IMR-90 (cell line): ENCODE measurements at regions not wholly inside any gene's neighbourhood (a gene's known extent, or its start where the extent isn't known, plus 50 kb on each side); places are given as distances from the start of the nearest gene placed in this dataset.

Experiments
- BHLHE40 ChIP-seq: fragments of 150-350 bp; IDR thresholded peaks from 2 replicates; pipeline ENCODE4 v1.6.1; 2016; ENCODE audit warnings: mild to moderate bottlenecking, low read depth, low read length
- CEBPB ChIP-seq: IDR thresholded peaks from 2 replicates; pipeline ENCODE4 v1.6.1; 2012; ENCODE audit warnings: low read depth, low read length, improper control_type of control experiment
- FOS ChIP-seq: fragments of 150-350 bp; IDR thresholded peaks from 2 replicates; pipeline ENCODE4 v1.6.1; 2016; ENCODE audit warnings: low read depth, low read length
- MAFK ChIP-seq: IDR thresholded peaks from 2 replicates; pipeline ENCODE4 v1.6.1; 2012; ENCODE audit warnings: low read depth, low read length, improper control_type of control experiment
- MXI1 ChIP-seq: IDR thresholded peaks from 2 replicates; pipeline ENCODE4 v1.6.1; 2012; ENCODE audit warnings: low read depth, mild to moderate bottlenecking, low read length, moderate library complexity, borderline replicate concordance
- POLR2A ChIP-seq: IDR thresholded peaks from 2 replicates; pipeline ENCODE4 v1.6.1; 2012; ENCODE audit warnings: mild to moderate bottlenecking, low read depth, low read length
- RCOR1 ChIP-seq: IDR thresholded peaks from 2 replicates; pipeline ENCODE4 v1.6.1; 2012; ENCODE audit warnings: mild to moderate bottlenecking, low read length, improper control_type of control experiment; ENCODE audit not compliant: insufficient replicate concordance
- SMC3 ChIP-seq: fragments of 150-350 bp; IDR thresholded peaks from 2 replicates; pipeline ENCODE4 v1.6.1; 2016; ENCODE audit warnings: low read depth, mild to moderate bottlenecking, antibody characterized with exemption, low read length, moderate library complexity
- TF ChIP-seq, protein P1 (sequence below): conservative IDR thresholded peaks from 2 replicates; pipeline ENCODE4 v1.5.1; 2012; ENCODE audit warnings: mild to moderate bottlenecking, low read depth, low read length, improper control_type of control experiment
- TF ChIP-seq, protein P2 (sequence below): fragments of 150-350 bp; IDR thresholded peaks from 2 replicates; pipeline ENCODE4 v1.6.1; 2017; ENCODE audit warnings: mild to moderate bottlenecking, antibody characterized with exemption, low read length, low read depth
- TF ChIP-seq, protein P3 (sequence below): fragments of 150-350 bp; IDR thresholded peaks from 2 replicates; pipeline ENCODE4 v1.6.1; 2016; ENCODE audit warnings: low read depth, mild to moderate bottlenecking, low read length, moderate library complexity, borderline replicate concordance

DNA sequence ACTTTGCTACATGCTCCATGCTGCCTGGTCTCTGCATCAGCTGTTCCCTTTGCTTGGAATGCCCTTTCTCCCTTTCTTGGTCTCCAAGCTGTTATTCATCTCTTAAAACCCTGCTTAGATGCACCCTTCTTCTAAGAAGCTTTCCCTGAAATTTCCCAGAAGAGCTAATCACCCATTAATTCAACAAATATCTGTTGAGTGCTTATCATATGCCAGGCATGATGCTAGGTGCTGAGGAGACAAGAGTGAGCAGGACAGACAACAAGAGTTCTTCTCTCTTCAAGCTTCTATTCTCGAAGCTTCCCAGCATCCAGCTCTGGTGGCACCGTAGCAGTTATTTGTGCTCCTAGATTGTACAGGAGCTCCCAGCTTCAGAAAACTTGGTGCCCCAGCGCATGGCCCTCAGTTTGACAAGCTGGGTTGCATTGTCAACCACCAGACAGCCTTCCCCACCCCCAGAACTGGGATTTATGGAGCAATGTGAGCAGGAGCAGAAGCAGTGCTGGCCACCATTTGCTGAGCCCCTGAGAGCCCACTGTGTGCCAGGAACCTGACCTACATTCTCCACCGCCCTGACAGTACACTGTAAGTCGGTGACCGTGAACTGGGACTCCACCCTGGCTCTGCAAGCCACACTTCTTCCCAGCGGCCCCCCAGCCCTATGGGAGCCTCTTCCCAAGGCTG lies 68.0 kb upstream of the ACOT11 start:
- TF ChIP-seq, protein P1, sequence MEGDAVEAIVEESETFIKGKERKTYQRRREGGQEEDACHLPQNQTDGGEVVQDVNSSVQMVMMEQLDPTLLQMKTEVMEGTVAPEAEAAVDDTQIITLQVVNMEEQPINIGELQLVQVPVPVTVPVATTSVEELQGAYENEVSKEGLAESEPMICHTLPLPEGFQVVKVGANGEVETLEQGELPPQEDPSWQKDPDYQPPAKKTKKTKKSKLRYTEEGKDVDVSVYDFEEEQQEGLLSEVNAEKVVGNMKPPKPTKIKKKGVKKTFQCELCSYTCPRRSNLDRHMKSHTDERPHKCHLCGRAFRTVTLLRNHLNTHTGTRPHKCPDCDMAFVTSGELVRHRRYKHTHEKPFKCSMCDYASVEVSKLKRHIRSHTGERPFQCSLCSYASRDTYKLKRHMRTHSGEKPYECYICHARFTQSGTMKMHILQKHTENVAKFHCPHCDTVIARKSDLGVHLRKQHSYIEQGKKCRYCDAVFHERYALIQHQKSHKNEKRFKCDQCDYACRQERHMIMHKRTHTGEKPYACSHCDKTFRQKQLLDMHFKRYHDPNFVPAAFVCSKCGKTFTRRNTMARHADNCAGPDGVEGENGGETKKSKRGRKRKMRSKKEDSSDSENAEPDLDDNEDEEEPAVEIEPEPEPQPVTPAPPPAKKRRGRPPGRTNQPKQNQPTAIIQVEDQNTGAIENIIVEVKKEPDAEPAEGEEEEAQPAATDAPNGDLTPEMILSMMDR = no peak
- no peak for TF ChIP-seq CEBPB
- TF ChIP-seq POLR2A = no peak
- no peak for TF ChIP-seq FOS
- TF ChIP-seq, protein P2, sequence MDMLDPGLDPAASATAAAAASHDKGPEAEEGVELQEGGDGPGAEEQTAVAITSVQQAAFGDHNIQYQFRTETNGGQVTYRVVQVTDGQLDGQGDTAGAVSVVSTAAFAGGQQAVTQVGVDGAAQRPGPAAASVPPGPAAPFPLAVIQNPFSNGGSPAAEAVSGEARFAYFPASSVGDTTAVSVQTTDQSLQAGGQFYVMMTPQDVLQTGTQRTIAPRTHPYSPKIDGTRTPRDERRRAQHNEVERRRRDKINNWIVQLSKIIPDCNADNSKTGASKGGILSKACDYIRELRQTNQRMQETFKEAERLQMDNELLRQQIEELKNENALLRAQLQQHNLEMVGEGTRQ = no peak
- no peak for TF ChIP-seq BHLHE40
- TF ChIP-seq SMC3 = no peak
- no peak for TF ChIP-seq MXI1
- no peak for TF ChIP-seq RCOR1
- no peak for TF ChIP-seq MAFK
- TF ChIP-seq, protein P3, sequence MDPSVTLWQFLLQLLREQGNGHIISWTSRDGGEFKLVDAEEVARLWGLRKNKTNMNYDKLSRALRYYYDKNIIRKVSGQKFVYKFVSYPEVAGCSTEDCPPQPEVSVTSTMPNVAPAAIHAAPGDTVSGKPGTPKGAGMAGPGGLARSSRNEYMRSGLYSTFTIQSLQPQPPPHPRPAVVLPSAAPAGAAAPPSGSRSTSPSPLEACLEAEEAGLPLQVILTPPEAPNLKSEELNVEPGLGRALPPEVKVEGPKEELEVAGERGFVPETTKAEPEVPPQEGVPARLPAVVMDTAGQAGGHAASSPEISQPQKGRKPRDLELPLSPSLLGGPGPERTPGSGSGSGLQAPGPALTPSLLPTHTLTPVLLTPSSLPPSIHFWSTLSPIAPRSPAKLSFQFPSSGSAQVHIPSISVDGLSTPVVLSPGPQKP = no peak
